Fibroblast of the aortic adventitia (primary cell): ENCODE measurements at regions not wholly inside any gene's neighbourhood (a gene's known extent, or its start where the extent isn't known, plus 50 kb on each side); places are given as distances from the start of the nearest gene placed in this dataset.

ENCODE experiments used
- DNase-seq: peaks from one replicate; pipeline ENCODE4 v3.0.0-alpha.2; 2010; ENCODE audit warnings: low read depth
- H3K4me3 ChIP-seq: 2 replicates; pipeline ENCODE4 v1.5.1; 2011; ENCODE audit warnings: low read depth, mild to moderate bottlenecking, control low read depth, low read length, moderate library complexity
- TF ChIP-seq, protein P1 (sequence below): IDR thresholded peaks from 2 replicates; pipeline ENCODE4 v1.5.1; 2011; ENCODE audit warnings: mild to moderate bottlenecking, low read length, control low read depth, inconsistent platforms; ENCODE audit not compliant: insufficient read depth

DNA sequence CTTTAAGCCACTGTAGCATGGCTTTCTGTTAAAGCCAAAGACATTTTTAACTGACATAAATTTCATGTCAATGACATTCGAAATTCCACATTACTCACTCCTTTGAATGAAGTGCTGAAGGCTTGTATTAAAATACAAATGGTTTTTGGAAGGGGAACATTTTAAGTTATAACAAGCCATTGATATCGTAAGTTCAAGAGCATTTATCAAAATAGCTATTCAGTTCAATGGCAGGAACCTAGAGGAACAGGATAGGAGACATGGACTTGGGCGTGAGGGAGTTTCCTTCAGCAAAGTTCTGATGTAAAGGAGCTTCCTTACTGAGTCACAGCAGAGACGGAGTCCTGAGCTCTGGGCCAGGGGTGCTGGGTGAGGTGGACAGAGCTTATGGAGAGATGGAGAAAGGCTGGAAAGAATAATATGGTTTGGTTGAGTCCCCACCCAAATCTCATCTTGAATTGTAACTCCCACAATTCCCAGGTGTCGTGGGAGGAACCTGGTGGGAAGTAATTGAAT is 631.8 kb downstream of the BNC2 start:
- TF ChIP-seq, protein P1, sequence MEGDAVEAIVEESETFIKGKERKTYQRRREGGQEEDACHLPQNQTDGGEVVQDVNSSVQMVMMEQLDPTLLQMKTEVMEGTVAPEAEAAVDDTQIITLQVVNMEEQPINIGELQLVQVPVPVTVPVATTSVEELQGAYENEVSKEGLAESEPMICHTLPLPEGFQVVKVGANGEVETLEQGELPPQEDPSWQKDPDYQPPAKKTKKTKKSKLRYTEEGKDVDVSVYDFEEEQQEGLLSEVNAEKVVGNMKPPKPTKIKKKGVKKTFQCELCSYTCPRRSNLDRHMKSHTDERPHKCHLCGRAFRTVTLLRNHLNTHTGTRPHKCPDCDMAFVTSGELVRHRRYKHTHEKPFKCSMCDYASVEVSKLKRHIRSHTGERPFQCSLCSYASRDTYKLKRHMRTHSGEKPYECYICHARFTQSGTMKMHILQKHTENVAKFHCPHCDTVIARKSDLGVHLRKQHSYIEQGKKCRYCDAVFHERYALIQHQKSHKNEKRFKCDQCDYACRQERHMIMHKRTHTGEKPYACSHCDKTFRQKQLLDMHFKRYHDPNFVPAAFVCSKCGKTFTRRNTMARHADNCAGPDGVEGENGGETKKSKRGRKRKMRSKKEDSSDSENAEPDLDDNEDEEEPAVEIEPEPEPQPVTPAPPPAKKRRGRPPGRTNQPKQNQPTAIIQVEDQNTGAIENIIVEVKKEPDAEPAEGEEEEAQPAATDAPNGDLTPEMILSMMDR = no peak
- no peak for DNase-seq
- H3K4me3 ChIP-seq = no peak overlapping the region

DNA sequence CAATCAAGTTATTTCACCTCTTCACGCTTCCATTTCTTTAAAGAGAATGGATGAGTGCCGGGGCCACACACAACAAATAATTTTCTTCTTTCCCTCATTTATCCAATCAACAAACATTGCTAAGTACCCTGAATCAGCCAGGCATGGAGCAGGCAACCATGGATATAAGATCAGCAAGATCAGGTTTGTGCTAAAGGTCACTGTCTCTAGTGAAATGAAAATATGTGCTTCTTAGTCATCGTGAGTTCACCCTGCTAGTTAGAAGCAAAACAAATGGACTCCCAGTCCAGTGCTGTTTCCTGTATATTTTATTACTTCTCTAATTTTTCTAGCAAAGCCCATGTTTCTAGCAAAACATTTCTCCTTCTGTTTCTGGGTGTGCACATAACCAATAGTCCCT is 629.2 kb downstream of the BNC2 start:
- no peak overlapping the region for H3K4me3 ChIP-seq
- TF ChIP-seq, protein P1 = no peak
- peak; percentile 44 for DNase-seq

DNA sequence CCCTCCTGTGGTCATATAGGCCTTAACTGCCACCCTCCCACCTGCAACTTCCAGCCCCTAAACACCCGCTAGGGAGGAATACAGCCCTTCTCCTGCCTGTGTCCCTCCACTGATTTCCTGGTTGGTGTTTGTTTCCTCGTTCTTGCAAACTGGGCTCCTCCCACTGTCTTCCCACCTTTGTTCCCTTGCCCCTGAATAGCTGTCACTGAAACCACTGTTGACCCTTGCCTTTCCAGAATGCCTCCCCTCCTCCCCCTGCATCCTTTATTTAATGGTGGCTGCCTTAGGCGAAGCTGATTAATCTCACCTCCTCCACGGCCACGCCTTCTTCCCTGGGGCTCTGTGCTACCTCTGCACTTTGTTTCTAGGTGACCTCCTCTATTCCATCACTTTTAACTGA is 626.7 kb downstream of the BNC2 start:
- TF ChIP-seq, protein P1 = no peak
- no peak overlapping the region for H3K4me3 ChIP-seq
- DNase-seq = no peak

- DNase-seq = peak; percentile 69
- H3K4me3 ChIP-seq = no peak overlapping the region
- TF ChIP-seq, protein P1 = no peak
Observed at GRCh38 chr9:16245756-16246440, 624.6 kb downstream of the BNC2 start.

- DNase-seq = peak; percentile 31
- TF ChIP-seq, protein P1 = no peak
- H3K4me3 ChIP-seq = no peak overlapping the region
Observed at GRCh38 chr9:16246785-16247184, 623.7 kb downstream of the BNC2 start.

DNA sequence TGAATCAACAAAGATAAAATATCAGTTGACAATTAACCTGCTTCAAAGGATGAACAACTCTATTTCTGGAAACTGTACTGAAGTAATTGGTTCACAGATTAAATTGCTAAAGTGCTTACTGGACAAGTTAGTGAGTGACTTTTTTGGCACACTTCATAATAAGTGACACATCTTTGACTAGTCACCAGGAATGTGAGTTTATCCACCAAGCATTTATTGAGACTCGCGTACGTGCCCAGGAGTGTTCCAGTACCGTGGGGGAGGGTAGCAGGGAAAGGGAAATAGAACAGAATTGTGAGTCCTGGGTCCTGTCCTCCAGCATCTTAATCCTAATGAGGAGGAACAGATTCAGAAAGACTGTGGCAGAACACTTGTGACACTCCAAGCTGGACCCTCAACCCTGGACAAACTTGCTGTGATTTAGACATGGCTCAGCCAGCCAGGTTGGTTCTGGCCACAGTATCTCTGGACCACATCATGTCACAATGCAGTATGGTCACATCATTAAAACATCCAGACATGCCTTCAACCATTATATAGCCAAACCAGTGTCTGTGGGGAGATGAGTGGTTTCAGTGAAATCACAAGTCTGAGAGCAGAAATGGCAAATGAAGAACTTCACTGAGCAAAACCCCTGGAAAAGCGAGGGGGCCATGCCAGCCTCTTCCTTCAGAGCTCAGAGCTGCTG is 623.1 kb downstream of the BNC2 start:
- no peak overlapping the region for H3K4me3 ChIP-seq
- DNase-seq = peak; percentile 77
- TF ChIP-seq, protein P1 = no peak

DNA sequence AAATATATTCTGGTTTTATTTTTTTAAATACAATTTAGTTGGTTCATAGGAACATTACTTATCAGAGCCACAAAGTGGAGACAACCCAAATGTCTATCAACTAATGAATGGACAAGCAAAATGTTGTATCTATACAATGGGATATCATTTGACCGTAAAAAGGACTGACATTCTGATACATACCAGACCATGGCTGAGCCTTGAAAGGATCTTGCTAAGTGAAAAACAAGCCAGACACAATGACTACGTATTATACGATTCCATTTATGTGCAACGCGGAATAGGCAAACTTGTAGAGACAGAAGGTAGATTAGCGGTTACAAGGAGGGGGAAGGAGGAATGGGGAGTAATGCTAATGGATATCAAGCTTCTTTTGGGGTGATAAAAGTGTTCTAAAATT is 621.6 kb downstream of the BNC2 start:
- TF ChIP-seq, protein P1 = no peak
- DNase-seq = no peak
- no peak overlapping the region for H3K4me3 ChIP-seq
